HUES64 (cell line): ENCODE measurements at regions not wholly inside any gene's neighbourhood (a gene's known extent, or its start where the extent isn't known, plus 50 kb on each side); places are given as distances from the start of the nearest gene placed in this dataset.

ENCODE experiments used
- H3K27ac ChIP-seq: 2 replicates; pipeline ENCODE4 v1.7.0; 2013; ENCODE audit warnings: low read depth, low read length, inconsistent platforms
- H3K27me3 ChIP-seq: 2 replicates; pipeline ENCODE4 v1.6.1; 2013; ENCODE audit warnings: mild to moderate bottlenecking, low read length; ENCODE audit not compliant: insufficient read depth
- H3K36me3 ChIP-seq: 2 replicates; pipeline ENCODE4 v1.6.1; 2013; ENCODE audit warnings: mild to moderate bottlenecking, low read length; ENCODE audit not compliant: insufficient read depth
- H3K4me1 ChIP-seq: 2 replicates; pipeline ENCODE4 v1.6.1; 2013; ENCODE audit warnings: mild to moderate bottlenecking, low read length, moderate library complexity; ENCODE audit not compliant: insufficient read depth
- H3K4me3 ChIP-seq: 2 replicates; pipeline ENCODE4 v1.5.1; 2013; ENCODE audit warnings: mild to moderate bottlenecking, low read length, moderate library complexity
- H3K9ac ChIP-seq: 2 replicates; pipeline ENCODE4 v1.6.1; 2013; ENCODE audit warnings: mild to moderate bottlenecking, low read depth, low read length
- H3K9me3 ChIP-seq: 2 replicates; pipeline ENCODE4 v1.6.1; 2013; ENCODE audit warnings: low read depth, low read length; ENCODE audit not compliant: insufficient read depth
- WGBS: fragments of 150-250, 120-280 bp; methylation state at CpG from one replicate; pipeline ENCODE4 v1.1.7; 2013; ENCODE audit warnings: missing lambda C conversion rate; 5-methylcytosine and 5-hydroxymethylcytosine counted together

DNA sequence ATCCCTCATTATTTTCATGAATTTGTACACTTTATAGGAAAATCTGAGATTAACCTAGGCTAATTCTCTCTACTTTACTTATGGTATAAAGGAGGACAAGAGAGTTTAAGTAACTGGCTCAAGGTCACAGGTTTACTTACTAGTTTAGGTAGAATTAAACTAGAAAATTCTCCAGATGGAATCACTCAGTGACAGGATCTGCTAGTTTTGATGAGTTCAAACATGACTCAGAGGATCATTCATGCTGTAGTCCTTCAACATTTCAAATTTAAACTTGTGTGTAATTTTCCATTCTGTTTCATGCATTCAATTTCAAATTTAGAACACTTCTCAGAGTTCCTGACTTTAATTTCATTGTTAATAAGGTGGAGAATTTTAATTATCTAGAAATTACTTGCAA lies 485.7 kb upstream of the TUSC1 start:
- no peaks in the 10 kb centered on the region for H3K36me3 ChIP-seq
- no peaks in the 10 kb centered on the region for H3K9me3 ChIP-seq
- no peak overlapping the region for H3K9ac ChIP-seq
- H3K4me1 ChIP-seq, result no peaks in the 10 kb centered on the region
- H3K27me3 ChIP-seq, result no peaks in the 10 kb centered on the region
- no peak overlapping the region for H3K27ac ChIP-seq
- no peak overlapping the region for H3K4me3 ChIP-seq

- Histone ChIP-seq H3K9me3 (no peaks in the 10 kb centered on the region), H3K36me3 (no peaks in the 10 kb centered on the region), H3K9ac (no peak overlapping the region), H3K4me1 (no peaks in the 10 kb centered on the region), H3K27me3 (no peaks in the 10 kb centered on the region), H3K27ac (no peak overlapping the region), H3K4me3 (no peak overlapping the region)
- 94% methylated on average over 2 of the region's 2 CpGs for WGBS
Observed at GRCh38 chr9:26159575-26160392, 481.5 kb upstream of the TUSC1 start.

DNA sequence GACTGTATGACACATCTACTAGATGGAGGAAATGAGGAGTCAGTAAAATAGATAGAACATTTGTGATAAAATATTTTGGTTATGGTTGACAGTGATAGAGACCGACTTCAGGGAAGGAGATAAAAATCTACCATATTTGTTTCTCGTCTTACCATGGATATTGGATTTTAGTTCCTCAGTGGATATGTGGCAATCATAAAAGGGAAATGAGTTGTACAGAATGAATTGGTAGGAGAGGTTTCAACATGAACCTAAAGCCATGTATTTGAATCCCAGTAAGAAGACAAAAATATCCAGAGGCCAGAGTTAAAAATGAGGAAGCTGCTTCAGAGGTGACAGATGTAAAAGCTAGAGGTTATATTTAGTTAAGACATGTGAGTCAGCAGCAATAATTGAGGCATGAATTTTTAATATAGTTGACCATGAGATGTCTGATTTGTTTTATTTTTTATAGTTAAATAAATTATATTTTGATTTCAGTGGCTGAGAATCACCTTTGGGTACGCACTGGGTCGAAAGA lies 480.4 kb upstream of the TUSC1 start:
- H3K36me3 ChIP-seq, result no peaks in the 10 kb centered on the region
- WGBS, result 95% methylated on average over 4 of the region's 4 CpGs
- H3K9ac ChIP-seq, result no peak overlapping the region
- no peaks in the 10 kb centered on the region for H3K9me3 ChIP-seq
- H3K4me3 ChIP-seq, result no peak overlapping the region
- no peaks in the 10 kb centered on the region for H3K27me3 ChIP-seq
- no peak overlapping the region for H3K27ac ChIP-seq
- H3K4me1 ChIP-seq, result peaks cover 4% of the 10 kb centered on the region; the same call in 1 of the 2 replicates

- Histone ChIP-seq H3K4me3 (no peak overlapping the region), H3K4me1 (peaks cover 17% of the 10 kb centered on the region), H3K27ac (no peak overlapping the region), H3K9me3 (no peaks in the 10 kb centered on the region), H3K27me3 (no peaks in the 10 kb centered on the region), H3K36me3 (no peaks in the 10 kb centered on the region), H3K9ac (no peak overlapping the region)
- WGBS, result 89% methylated on average over 5 of the region's 5 CpGs
Observed at GRCh38 chr9:26157411-26157810, 479.2 kb upstream of the TUSC1 start.

DNA sequence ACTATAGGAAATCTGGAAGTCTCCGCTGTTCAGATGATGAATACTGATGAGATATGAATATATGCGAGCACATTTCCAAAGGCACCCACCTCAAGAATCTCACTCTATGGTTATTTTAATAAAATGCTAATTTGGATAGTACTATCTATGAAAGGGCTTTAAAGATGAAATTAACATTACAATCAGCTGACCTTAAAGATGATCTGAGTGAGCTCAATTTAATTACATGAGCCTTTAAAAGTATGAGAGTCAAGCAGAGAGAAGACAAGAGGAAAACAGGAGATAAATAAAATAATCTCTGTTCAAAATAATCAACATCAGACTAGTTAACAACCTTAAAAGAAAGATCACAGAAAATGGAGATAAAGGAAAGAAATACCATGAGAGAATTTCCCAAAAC lies 474.1 kb upstream of the TUSC1 start:
- H3K9ac ChIP-seq, result no peak overlapping the region
- no peak overlapping the region for H3K4me3 ChIP-seq
- H3K4me1 ChIP-seq, result peaks cover 28% of the 10 kb centered on the region
- no peaks in the 10 kb centered on the region for H3K36me3 ChIP-seq
- no peaks in the 10 kb centered on the region for H3K9me3 ChIP-seq
- no CpG with 5 or more reads among the region's 2 CpGs for WGBS
- peak overlapping the region; percentile 63; the same call in 1 of the 2 replicates for H3K27ac ChIP-seq
- no peaks in the 10 kb centered on the region for H3K27me3 ChIP-seq

- Histone ChIP-seq H3K27me3 (no peaks in the 10 kb centered on the region), H3K9ac (no peak overlapping the region), H3K4me1 (peaks cover 19% of the 10 kb centered on the region), H3K36me3 (no peaks in the 10 kb centered on the region), H3K9me3 (no peaks in the 10 kb centered on the region), H3K4me3 (no peak overlapping the region), H3K27ac (no peak overlapping the region)
- WGBS, result no CpG with 5 or more reads among the region's 2 CpGs
Observed at GRCh38 chr9:26148128-26148527, 469.9 kb upstream of the TUSC1 start.

GRCh38 chr9:26145938-26146337 lies 467.7 kb upstream of the TUSC1 start:
- no peaks in the 10 kb centered on the region for H3K4me1 ChIP-seq
- no peaks in the 10 kb centered on the region for H3K27me3 ChIP-seq
- no peaks in the 10 kb centered on the region for H3K36me3 ChIP-seq
- H3K9ac ChIP-seq, result no peak overlapping the region
- 97% methylated on average over 8 of the region's 10 CpGs for WGBS
- H3K9me3 ChIP-seq, result no peaks in the 10 kb centered on the region
- no peak overlapping the region for H3K4me3 ChIP-seq
- no peak overlapping the region for H3K27ac ChIP-seq

GRCh38 chr9:26142631-26143030 lies 464.4 kb upstream of the TUSC1 start:
- Histone ChIP-seq H3K9ac (no peak overlapping the region), H3K4me1 (no peaks in the 10 kb centered on the region), H3K4me3 (no peak overlapping the region), H3K27me3 (no peaks in the 10 kb centered on the region), H3K36me3 (no peaks in the 10 kb centered on the region), H3K9me3 (no peaks in the 10 kb centered on the region), H3K27ac (no peak overlapping the region)
- 95% methylated on average over 6 of the region's 6 CpGs for WGBS

- Histone ChIP-seq H3K4me3 (no peak overlapping the region), H3K27ac (no peak overlapping the region), H3K36me3 (no peaks in the 10 kb centered on the region), H3K4me1 (no peaks in the 10 kb centered on the region), H3K27me3 (no peaks in the 10 kb centered on the region), H3K9me3 (no peaks in the 10 kb centered on the region), H3K9ac (no peak overlapping the region)
- WGBS, result 96% methylated on average over 5 of the region's 5 CpGs
Observed at GRCh38 chr9:26142201-26142600, 464.0 kb upstream of the TUSC1 start.

GRCh38 chr9:26133537-26133936 lies 455.3 kb upstream of the TUSC1 start:
- Histone ChIP-seq H3K27me3 (no peaks in the 10 kb centered on the region), H3K4me3 (no peak overlapping the region), H3K9ac (no peak overlapping the region), H3K9me3 (no peaks in the 10 kb centered on the region), H3K36me3 (no peaks in the 10 kb centered on the region), H3K4me1 (no peaks in the 10 kb centered on the region), H3K27ac (no peak overlapping the region)
- 100% methylated on average over 1 of the region's 1 CpG for WGBS

GRCh38 chr9:26132746-26133312 lies 454.6 kb upstream of the TUSC1 start:
- Histone ChIP-seq H3K27me3 (no peaks in the 10 kb centered on the region), H3K9me3 (no peaks in the 10 kb centered on the region), H3K9ac (no peak overlapping the region), H3K27ac (no peak overlapping the region), H3K4me3 (no peak overlapping the region), H3K36me3 (no peaks in the 10 kb centered on the region), H3K4me1 (no peaks in the 10 kb centered on the region)
- WGBS, result 88% methylated on average over 4 of the region's 4 CpGs
